M059J (cell line): ENCODE measurements at regions not wholly inside any gene's neighbourhood (a gene's known extent, or its start where the extent isn't known, plus 50 kb on each side); places are given as distances from the start of the nearest gene placed in this dataset.
"Not testable (repeated sequence)": the region's sequence is repeated elsewhere in the genome, so short reads cannot be mapped to it uniquely, and the experiment has no call there.

ENCODE experiments used
- DNase-seq: peaks from one replicate; pipeline ENCODE4 v3.0.0-alpha.2; 2012; ENCODE audit warnings: low read depth

- no peak for DNase-seq
These were observed 67.9 kb downstream of the TTLL2 start for GRCh38 chr6:167392631-167393316.

DNA sequence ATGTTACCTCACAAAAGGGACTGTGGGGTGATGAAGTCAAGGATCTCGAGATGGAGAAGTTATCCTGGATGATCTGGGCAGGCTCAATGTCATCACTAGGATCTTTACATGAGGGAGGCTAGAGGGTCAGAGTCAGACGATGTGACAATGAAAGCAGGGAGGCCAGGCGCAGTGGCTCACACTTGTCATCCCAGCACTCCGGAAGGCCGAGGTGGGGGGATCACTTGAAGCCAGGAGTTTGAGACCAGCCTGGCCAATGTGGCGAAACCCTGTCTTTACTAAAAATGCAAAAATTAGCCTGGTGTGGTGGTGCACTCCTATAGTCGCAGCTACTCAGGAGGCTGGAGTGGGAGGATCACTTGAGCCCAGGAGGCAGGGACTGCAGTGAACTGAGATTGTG, 68.8 kb downstream of the TTLL2 start:
- no peak for DNase-seq

DNA sequence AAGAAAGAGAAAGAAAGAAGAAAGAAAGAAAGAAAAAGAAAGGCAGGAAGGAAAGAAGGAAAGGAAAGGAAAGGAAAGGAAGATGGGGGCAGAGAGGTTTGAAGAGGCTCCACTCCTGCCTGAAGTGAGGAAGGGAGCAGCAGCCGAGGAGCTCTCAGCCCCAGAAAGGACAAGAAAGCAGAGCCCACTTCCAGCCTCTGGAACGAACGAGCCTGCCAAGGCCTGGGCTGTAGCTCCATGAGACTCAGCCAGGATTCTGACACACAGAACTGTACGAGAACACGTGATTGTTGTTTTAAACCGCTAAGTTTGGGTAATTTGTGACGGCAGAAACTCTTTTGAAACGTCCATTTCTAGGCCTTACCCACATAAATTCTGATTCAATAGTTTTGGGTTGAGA, 69.5 kb downstream of the TTLL2 start:
- no peak for DNase-seq

DNA sequence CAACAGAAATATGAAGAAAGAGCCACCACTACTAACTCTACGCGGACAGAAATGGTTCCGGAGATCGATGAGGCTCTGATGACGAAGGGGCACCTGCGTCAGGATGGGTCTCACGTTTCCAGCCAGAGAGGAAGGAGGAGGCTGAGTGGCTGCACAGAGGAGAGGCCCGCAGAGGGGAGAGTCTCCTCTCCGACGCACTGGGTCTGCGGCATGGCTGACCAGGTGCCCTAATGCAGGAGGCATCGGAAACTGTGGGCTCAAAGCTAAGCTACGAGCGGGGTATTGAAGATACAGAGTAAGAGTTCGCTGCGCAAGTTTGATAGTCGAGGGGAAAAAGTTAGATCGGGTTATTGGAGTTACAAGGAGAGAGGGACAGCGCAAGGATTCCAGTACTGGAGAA, 69.9 kb downstream of the TTLL2 start:
- DNase-seq: no peak

DNA sequence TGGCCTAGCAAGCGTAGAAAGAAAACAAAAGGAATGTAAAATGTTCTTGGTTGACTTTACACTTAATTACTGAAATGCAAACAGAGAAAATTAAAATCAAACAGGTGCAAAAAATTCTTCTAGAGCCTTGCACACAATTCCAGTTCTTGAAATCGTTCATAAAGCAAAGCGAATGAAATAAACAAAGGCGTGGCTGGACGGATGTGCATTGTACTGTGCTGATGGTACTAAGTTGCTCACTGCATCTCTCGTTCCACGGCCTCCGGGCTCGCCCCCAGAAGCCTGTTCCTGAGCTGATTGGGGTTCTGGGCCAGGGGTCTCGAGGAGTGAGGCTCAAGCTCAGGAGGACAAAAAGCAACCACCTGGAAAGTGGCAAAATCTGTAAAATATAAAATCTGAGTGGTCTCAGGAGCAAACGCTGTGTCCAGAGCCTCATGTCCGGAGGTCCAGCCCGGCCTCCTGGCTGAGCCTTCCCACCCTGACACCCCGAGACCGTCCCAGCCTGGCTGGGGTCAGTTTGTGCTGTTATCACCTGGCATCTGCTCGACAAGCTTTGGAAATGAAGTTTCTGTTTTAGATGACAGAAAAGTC, 71.3 kb downstream of the TTLL2 start:
- DNase-seq: no peak

GRCh38 chr6:167396659-167397490, 72.0 kb downstream of the TTLL2 start:
- no peak for DNase-seq

GRCh38 chr6:167397712-167398111, 72.8 kb downstream of the TTLL2 start:
- no peak for DNase-seq

- DNase-seq: no peak
These were observed 73.5 kb downstream of the TTLL2 start for GRCh38 chr6:167398214-167399050.

DNA sequence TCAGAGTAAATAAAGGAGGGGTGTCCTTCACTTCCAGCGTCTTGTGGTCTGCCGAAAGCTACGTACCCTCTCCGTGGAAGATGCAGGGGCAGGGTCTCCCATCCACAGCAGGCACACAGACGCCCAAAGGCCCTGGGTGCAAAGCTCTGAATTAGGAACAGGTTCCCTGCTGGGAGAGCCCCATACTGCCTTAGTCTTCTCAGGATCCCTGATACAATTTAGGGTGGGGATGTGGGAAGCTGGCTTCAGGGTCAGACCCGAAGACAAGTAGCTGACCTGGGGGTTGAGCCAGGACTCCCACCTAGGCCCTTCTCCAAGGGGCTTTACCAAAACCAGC, 74.1 kb downstream of the TTLL2 start:
- DNase-seq: no peak

DNA sequence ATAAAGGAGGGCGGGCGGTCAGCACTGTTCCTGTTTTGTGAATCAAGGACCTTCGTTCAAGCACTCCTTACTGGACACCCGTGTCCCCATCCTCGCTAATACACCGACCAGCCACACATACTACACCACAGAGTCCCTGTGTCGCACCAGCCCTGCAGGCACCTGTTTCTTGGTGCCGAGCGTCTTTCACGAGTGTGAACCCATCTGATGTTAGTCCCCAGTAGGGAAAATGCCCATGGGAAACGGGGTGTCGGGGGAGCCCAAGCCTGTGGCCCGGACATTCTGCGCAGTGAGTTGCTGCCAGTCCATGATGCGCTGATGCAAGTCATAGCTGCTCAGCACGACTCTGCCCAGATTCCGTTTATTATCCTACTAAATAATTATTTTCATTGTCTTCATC, 74.7 kb downstream of the TTLL2 start:
- DNase-seq: no peak

- no peak for DNase-seq
These were observed 75.7 kb downstream of the TTLL2 start for GRCh38 chr6:167400482-167401138.

DNA sequence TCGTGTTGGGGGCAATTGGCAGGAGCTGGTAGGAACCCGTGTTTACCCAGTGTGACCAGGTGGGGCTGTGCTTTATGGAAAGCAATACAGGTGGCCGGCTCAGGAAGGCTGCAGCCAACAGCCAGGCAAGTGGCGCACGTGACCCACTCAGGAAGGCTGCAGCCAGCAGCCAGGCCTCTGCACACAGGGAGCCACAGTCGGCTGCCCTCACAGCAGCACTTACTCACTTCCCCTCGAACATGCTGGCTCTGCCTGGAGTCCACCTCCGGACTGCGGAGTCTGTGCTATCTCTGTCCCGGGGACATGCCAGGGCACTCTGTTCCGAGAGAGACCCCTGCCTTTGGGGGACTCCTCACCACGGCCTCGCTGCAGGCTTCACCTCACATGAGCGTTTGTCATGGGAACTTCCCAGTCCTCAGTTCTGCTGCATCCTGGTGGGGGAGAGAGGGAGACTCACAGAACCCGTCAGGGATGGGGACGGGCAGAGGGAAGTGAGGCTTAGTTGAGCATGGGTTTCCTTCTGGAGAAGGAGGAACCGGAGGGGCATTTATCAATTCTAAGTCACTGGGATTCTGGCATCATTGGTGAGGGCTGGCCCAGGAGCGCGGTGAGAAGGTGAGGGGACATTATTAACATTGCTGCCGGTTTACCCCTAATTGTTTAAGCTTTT, 76.8 kb downstream of the TTLL2 start:
- DNase-seq: no peak

- no peak for DNase-seq
These were observed 77.4 kb downstream of the TTLL2 start for GRCh38 chr6:167402195-167402686.

DNA sequence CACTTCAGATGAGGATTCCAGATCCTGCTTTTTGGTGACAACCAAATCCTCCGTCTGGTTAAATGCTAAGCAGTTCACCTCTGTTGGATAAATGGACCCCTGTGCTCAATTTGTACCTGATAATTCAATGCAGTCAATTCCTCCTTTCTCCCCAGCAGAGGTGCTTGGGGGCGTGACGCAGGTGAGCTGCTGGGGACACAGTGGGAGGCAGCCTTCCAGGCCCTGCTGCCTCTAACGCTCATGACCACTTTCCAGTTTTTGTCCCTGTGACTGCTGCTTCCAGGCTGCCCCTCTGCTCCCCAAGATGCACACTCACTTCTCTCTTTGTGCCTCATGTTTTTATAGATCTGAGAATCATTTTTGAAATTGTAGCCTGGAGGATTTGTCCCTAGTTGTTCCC, 78.5 kb downstream of the TTLL2 start:
- DNase-seq: no peak

DNA sequence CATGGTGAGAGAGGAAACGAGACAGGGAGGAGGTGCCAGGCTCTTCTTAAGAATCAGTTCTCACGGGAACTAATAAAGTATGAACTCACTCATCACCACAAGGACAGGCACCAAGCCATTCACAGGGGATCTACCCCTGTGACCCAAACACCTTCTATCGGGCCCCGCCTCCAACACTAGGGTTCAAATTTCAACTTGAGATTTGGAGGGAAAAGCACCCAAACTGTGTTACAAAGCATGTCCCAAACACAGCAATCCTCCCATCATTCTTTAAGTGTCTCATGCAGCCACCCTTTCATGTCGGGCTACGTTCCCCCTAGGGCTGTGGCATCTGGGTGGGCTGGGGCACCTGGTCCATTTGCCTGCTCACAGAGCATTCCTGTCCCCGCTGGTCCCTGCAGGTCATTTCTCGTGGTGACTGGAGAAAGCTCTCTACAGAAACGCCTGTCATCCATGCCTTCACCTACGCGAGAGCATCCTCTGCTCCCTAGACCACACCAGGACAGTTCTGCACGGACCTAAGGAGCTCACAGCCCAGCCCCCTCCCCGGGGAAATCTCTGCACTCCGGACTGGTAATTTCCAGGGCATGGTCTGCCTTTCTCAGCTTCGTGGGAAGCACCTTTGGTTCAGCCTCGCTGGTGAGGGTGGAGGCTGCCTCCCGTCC, 79.6 kb downstream of the TTLL2 start:
- DNase-seq: no peak

DNA sequence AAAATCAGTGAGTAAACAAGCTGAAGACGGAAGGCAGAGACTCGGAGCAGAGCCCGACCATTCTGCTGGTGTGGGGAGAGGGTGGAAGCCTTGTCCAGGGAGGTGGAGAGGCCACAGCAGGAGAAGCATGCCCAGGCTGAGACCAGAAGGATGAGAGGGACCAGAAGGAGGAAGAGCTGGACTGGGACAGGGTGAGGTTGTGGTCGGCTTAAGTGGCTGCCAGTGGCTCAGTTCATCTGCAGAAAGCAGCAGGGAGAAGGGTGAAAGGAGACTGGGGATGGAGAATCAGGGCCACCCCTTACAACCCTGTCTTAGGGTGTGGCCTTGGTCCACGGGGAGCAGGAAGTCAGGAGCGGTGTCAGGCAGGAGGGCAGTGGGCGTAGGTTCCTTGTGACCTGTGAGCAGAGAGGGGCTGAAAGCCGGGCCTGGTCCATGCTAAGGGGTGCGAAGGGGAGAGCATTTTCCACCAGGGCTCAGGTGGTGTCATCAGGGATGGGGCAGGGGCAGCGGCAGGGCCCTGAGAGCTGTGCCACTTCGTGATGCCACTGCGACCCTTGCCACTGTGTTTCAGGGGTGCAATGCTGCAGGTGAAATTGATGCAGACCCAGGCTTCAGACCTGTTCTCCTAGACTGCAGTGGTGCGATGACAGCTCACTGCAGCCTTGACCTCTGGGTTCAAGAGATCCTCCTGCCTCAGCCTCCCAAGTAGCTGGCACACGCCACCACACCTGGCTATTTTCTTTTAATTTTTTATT, 81.1 kb downstream of the TTLL2 start:
- no peak for DNase-seq

GRCh38 chr6:167406533-167407238, 81.8 kb downstream of the TTLL2 start:
- DNase-seq: not testable (repeated sequence)

DNA sequence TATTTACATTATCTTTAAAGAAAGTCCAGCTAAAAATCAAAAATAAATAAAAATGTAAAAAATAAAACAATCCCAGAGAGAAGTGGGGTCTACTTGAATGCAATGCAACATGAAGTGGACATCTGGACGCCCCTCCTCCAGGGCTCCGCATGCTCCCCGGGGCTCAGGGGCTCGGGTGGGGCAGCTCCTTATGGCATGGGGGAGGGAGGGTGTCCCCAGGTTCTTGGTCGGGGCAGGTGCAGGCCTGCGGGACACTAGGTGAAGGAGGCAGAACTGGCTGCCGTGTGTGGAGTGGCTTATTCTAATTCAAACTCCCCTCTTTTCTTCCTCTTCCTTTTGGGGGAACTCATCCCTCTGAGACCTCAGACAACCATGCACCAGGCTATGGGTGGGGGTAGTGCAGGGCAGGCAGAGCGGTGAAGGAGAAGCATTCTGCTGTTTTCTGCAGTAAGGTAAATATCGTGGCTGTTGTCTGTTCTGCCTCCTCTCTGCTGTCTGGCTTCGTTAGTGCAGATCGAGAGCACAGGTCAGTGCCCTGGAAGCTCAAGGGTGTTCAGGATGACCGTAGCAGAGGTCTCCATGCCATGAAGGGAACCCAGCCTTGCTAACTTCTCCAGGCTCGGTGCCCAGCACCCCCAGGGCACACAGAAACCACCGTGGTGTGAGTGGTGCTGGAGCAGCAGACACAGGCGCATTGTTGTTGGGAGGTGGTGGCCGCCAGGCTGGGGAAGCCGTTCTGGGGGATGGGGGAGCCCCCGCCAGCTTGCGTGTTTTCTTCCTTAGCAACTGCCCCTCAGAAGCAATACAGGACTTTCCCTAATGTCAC, 82.6 kb downstream of the TTLL2 start:
- no peak for DNase-seq
